Right lung (tissue), 2 donors: ENCODE measurements at regions not wholly inside any gene's neighbourhood (a gene's known extent, or its start where the extent isn't known, plus 50 kb on each side); places are given as distances from the start of the nearest gene placed in this dataset.
A peak's percentile ranks its signal among the peaks of the same experiment; 100 is the strongest.

Experiments
- DNase-seq, 2 donors: peaks; one replicate each; pipeline ENCODE4 v3.0.0-alpha.2; 2013

DNA sequence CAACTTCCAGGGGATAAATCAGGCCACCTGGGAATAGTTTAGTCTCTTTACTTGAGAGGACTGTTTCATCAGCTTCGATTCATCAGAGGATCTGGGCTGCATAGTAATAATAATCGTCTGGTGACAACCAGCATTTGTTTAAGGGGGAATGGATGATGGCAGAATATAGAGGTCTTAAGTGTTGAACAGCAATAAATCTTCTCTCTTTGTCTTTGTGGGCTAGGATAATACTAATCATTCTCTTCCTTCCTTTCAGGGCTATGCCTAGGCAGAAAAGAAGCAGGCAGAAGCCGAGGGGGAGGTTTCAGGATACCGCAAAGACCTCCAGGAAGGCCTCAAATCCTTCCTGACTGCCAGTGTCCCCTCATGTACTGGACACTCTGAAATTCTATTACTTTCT is 150.4 kb upstream of the GAREM1 start:
- DNase-seq, result no peak

DNA sequence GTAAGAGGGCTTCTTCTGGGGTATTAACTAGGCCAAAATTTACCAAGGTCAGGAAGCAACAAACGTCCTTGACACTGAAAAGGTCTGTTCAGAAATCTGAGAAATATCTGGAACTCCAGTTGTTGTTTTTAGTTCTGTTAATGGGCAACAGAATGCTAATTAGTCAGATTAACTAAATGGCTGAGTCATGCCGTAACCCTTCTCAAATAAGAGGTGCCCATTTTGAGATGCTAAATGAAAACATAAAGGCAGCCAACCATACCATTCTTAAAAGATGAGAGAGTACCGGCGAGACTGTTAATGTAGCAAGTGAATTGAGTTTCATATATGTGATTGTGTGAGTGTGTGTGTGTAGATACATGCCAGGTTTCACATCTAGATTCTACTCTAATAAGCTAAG is 147.9 kb upstream of the GAREM1 start:
- no peak for DNase-seq

DNA sequence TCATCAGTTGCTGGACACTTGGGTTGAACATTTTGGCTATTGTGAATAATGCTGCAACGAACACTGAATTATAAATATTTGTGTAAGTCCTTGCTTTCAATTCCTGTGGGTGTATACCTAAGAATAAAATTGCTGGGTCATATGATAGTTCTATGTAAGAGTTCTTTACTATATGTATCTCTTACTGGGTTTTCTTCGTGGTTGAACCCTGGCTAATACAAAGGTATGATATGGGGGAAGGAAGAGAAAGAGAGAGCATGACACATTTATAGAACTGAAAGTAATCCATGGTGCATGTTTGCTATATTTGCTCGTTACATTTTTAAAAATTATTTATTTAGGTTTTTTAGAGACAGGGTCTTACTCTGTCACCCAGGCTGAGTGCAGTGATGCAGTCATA is 143.1 kb upstream of the GAREM1 start:
- DNase-seq, result no peak

DNA sequence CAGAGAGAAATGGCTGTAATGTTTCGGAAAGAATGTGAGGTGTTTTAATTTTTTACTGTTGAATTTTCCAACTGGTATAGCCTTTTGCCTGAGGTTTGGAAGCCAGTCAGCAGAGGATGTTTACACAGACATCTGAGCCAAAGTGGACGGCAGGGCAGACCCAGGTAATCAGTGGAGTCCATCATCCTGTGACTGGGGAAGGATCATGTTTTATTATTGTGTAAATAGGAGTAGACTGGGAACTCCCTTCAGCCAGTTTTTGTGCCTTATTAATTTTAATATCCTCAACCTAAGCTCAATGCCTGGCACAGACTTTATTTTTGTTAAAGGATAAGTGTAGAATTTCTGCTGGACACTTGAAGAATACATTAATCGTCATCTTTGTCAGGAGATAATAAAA is 142.0 kb upstream of the GAREM1 start:
- DNase-seq, result no peak

DNA sequence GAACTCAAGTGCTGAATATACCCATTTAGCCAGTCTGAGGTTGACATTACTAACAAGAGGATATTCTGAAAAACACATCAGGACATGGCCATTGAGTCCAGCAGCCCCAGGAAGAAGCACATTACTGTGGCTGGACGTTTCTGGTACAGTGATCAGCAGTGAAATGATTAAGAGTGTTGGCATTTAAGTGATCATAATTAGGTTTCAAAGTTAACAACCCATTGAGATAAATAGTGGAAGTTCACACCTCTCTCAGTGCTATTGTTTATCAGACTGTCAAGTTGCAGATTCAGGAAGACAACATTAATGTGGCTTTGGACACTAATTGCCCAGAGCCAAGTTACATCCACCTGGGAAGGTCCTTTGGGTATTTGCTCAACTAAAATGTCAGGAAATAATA is 139.5 kb upstream of the GAREM1 start:
- no peak for DNase-seq

DNA sequence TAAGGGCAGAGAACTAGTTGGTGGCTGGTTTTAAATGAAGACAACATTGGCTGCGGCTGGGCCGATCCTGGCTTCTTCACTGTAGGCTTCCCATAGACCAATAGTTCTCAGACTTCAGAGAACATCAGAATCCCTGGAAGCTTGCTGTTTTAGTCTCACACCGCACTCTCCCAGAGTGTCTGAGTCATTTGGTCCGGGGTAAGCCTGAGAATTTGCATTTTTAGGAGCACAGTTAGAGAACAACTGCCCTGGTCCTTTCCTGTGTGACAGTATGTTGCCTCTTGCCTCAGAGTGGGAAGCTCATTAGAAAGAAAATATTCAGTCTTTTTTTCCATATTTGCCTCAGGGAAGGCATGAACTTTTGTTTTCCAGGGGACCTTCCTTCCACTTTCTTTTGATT is 137.1 kb upstream of the GAREM1 start:
- DNase-seq, result no peak

DNA sequence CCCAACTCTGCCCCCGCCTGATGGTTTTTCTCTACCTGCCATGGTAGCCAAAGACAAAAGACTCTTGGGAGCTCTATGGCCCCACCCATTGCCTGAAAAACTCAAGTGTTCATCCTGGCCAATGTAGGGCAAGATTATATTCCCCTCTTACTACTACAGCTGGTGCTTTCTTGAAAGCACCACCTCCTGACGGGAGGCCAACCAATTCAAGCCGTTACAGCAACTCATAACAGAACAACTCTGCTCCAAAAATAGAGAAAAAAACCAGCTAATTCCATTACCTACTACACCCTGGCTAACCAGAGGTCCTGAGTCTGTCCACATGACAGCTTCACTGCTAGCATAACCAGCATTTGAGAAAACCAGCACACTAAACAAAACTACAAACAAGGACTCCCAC is 127.5 kb upstream of the GAREM1 start:
- DNase-seq, result no peak

DNA sequence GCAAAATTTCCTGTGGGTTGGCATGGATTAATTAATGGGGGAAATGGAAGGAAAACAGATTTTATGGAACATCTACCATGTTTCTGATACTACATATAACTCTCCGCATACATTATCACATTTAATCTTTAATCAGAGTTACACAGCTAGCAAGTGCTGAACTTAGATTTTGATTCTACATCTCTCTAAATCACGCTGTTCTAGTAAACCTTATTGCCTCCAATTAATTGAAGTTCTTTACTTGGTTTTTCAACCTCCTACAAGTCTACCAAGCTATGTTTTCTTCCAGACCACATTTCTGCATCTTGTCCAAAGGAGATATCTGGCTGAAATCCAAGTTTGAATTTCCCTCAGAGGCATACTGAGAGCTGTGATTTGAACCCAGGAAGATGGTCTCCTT is 125.8 kb upstream of the GAREM1 start:
- no peak for DNase-seq

DNA sequence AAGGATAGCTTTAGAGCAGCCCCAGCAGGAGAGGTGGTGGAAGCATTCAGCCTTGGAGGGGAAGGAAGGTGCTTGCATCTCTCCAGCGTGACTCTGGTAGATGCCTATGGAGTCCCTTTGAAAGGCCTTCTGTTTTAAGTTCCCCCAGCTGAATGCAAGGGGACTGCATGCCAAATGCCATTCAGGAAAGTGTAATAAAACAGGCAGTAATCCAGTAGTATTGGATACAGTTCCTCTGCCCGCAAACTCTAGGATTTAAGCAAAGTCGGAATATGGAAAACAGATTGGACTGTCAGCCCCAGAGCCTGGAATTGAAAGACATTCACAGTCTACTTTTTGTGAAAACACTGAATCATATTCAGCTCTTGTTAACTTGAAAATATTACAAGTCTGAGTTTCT is 125.2 kb upstream of the GAREM1 start:
- no peak for DNase-seq

DNA sequence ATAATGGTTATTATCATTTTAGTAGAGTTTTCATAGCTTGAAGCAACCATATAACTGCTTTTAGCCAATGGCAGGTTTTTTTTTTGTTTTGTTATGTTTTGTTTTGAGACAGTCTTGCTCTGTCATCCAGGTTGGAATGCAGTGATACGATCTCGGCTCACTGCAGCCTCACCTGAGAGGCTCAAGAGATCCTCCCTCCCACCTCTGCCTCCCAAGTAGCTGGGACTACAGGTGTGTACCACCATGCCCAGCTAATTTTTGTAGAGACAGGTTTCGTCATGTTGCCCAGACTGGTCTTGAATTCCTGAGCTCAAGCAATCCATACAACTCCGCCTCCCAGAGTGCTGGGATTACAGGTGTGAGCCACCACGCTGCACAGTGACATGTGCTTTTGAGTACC is 117.5 kb upstream of the GAREM1 start:
- no peak for DNase-seq

DNA sequence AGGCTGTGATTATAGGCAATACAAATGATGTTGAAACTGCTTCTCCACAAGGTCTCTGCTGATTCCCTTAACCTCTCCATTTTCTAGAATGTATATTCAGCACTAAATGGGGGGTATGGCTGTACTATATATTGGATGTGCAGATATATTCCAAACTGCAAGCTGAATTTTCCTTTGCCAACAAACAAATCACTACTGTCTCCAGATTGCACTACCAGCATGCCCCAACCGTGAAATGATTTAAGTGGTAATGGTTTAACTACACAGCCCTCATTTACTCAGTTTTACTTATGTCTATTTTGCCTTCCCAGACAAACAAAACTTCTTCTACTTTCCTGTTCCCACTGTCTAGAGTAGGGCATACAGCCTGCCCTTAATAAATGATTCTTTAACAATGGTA is 112.7 kb upstream of the GAREM1 start:
- DNase-seq, result no peak

DNA sequence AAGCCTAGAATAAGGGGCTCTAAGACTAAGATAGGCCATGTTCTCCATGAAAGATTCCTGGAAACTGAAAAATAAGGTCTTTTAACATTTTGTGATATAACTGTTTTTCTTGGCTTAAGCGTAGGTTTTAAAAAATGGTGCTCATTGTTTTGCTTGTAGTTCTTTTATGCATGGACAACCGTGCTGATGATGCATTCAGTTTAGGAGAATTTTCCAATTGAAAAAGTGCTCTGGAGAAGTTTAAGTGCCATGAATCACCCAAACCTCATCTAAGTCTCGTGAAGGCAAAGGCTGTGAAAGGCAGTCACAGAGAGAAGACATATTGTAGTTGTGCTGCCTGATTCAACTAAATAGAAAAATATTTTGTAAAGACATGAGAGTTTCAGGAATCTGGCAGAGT is 111.8 kb upstream of the GAREM1 start:
- no peak for DNase-seq

DNA sequence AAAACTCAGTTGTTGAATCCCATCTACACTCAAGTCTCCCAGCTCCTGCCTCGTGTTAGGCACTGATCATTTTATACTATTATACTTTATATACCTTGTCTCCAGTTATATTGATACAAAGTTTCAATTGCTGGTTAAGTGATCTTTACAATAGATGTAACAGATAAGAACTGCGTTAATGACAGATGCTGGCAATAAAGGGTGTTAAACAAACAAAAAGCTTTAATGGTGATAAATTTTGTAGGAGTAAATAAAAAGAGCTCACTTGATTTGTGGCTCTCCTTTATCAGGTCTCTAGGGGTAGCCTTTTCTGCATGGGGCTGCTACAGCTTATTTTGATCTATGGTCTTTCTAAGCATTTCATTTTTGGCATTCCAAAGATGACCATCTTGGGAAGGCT is 106.9 kb upstream of the GAREM1 start:
- no peak for DNase-seq

DNA sequence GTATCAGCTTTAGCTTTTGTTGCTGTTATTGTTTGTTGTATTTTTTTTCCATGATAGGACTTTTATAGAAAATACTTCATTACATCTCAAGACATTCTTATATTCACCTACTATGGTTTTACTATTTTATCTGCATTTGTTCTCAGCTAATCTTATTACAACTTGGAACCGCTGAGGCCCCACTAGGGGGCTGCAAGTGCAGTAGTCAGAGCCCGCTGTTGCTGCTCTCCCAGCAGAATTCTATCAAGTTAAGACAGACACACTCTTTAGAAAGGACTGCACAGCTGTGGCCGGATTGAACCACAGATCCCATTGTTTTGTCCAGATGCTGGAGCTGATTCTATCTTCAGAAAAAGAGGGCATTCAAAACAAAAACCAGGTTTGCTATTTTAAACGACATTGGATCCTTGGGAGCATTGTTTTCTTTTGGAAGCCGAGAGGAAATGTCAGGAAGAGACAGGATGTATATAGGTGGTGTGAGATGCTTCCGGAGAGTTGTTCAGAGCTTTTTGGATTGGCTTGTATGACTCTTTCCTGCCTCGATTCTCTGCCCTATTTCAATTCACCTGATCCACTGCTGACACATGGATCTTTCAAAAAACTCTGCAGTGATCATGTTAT is 105.7 kb upstream of the GAREM1 start:
- peak; percentile 17 to 27 for DNase-seq

DNA sequence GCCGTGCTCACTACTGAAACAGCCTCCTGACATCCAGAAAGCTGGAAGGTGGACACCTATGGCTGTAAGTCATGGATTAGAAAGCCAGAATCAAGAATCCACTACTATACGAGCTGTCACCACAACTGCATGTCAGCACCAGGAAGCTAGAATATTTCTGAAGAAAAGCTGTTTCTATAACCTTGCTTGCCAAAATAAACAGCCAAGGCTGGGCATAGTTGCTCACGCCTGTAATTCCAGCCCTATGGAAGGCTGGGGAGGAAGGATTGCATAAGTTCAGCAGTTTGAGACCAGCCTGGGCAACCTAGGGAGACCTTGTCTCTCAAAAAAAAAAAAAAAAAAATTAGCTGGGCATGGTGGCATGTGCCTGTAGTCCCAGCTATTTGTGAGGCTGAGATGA is 96.3 kb upstream of the GAREM1 start:
- DNase-seq, result no peak

DNA sequence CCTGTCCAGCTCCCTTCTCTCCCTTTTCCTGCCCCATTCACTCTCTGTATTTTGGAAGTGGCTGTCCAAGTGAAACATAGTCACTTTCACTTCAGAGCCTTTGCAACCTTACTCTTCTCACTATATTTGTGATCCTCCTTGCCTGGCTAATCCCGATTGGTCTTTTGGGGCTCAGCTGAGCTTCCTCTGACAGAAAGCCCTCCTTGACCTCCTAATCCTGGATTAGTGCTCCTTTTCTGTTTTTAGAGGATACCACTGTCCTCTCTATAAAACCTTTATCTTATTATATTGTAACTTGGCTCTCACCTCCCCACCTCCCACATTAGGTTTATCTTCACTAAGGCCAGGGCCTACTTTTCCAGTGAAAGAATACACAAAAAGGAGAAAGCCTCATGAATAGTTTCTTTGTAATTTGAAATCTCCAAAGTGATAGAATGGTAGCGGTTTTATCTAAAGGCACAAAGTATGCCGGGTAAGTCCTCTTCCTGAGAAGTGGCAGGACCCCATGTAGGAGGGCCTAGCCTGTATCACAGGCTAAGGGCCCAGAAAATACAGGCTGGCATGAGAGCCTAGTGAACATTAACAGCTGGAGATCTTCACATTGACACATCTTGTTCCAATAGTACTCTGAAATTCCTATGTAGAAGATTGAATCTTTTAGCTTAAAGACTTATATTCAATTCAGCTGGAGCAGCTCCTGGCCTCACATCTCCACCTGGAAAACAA is 83.1 kb upstream of the GAREM1 start:
- no peak for DNase-seq

DNA sequence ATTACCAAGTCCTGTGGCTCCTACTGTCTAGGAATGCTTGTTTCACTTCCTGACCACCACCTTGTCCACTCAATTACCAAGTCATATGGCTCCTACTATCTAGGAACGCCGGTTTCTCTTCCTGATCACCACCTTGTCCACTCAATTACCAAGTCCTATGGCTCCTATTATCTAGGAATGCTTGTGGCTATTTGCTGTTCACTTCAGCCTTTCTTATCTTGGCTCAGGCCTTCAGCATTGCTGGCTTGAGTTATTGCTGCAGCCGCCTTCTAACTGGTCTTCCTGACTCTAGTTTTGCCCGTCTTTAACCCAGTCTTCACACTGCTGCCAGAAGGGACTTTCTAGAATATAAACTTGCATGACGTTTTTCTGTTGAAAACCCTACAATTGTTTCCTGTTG is 82.5 kb upstream of the GAREM1 start:
- DNase-seq, result no peak

DNA sequence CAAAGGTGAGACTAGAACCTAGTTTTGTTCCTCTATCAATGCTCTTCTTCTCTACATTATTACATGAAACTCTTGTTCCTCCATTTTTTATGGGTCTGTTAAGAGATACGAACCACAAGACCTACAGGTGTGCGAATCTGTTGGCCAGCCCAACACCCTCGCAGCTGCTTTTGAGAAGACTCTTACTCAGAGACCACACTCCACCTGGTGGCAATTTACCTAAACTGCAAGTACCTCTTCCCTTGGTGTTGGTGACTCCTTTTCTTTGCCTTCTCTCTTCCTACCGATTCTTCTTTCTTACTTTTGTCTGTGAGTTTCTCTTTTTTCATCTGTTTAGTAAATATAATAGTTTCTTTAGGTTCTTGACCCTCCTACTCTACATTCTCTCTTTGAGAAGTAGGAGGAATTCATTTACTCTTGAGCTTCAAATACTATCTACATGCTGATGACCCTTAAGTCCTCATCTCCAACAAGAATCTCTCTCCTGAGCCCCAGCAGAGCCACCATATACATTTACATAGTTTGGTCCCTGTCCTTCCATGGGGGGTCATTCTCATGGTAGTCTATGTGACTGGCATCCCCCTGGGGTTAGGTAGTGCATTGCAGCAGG is 81.8 kb upstream of the GAREM1 start:
- peak; percentile 12 to 14 for DNase-seq

DNA sequence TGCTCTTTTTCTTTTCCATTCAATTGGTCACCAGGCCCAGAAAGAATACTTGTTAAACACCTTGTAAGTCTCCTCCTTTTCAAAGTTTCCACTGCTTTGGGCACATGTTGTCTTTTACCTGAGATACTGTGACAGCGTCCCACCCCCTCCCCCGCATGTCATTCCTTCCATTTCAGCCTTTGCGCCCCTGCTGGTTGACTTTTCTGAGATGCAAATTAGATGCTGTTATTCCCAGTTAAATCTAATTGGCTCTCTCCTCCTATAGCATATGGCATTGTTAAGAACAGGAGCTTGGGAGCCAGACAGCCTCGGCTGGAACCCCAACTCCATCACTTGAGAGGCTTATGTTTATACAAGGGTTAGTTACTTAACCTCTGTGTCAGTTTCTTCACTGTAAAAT is 80.3 kb upstream of the GAREM1 start:
- DNase-seq, result no peak

DNA sequence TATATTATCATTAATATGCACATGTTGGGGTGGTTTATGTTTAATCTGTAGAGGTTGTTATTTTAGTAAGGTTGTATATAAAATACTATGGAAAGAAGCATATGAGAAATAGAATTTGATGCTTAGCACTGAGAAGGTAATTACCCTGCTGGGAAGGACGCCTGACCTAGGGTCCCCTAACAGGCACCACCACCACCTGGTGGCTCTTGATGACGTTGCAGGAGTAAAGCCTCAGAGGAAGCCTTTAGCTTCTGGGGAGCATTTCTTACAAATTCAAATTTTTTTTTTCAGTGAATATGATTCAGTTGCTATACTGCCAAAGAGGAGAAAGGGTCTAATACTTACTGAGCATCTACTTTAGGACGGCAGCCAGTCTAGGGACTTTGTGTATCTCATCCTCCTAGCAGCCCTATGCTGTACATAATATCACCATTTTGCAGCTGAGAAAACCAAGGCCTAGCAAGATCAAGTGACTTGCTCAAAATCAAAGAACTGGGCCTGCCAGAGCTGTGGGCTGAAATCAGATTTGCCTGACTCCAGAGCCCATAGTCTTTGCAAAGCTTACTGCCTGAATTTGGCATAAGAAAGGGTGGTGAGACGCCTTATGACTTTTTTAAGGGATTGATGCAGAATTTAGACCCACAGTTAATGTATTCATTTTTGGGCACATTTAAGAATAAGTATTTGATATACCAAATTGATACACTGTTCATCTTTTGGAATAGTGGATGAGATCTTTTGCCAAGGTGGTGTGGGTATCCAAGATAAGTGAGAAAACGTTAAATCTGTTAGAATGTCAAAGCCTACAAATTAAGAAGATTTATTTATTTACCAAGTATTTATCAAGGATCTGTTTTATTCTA is 78.8 kb upstream of the GAREM1 start:
- DNase-seq, result peak; percentile 10 to 23

DNA sequence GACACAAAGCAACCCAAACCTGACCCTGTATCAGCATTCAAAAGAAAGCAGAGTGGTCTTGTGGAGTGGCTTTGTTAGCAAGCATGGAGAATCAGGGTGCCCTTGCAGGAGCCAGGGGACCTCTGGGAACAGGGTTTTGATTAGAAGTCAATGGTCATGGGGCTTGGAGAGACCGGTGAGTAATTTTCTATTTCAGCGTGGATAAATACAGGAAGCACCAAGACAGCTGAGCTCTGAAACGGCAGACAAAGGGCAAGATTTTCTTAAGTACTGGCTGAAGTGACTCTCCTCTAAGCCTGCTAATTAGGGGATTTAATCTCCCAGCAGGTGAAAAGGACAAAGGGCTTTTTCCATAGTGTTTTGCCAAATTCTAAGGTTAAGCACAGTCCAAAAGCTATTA is 78.0 kb upstream of the GAREM1 start:
- DNase-seq, result no peak

DNA sequence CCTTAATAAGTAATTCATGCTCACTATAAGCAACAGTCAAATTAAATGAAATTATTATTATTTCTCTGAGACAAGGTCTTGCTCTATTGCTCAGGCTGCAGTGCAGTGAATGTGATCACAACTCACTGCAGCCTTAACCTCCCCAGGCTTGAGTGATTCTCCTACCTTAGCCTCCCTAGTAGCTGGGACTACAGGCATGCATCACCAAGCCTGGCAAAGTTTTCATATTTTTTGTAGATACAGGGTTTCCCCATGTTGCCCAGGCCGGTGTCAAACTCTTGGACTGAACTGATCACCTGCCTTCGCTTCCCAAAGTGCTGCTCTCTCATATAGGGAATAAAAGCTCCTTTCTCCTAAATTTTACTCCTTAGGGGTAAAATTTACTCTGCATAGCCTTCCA is 74.9 kb upstream of the GAREM1 start:
- DNase-seq, result no peak

DNA sequence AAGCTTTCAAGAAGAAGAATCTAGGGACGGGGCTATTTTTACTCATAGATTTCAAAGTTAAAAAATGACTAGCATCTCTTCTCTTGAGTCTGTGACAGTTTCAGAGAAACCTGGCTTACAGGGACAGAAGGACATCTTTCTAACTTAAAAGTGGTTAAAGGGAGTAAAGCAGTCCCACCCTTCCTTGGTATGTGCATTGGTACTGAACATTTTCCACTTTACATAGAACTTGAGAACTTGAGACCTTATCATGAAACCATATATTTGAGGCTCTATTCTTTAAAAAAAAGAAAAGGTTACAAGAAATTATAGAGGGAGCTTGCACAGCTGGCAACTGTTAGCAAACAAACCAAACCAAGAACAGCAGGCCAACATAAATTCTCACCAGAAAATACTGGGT is 73.4 kb upstream of the GAREM1 start:
- DNase-seq, result no peak
